HG02943 (cell line): ENCODE measurements at regions not wholly inside any gene's neighbourhood (a gene's known extent, or its start where the extent isn't known, plus 50 kb on each side); places are given as distances from the start of the nearest gene placed in this dataset.
"Not testable (repeated sequence)": the region's sequence is repeated elsewhere in the genome, so short reads cannot be mapped to it uniquely, and the experiment has no call there.

Source experiments
- ATAC-seq: cut with Tn5 transposase; IDR thresholded peaks from one replicate; pipeline ENCODE4 v1.9.1; 2021; ENCODE audit warnings: mild to moderate bottlenecking, low read depth, moderate library complexity; ENCODE audit not compliant: unreplicated experiment

DNA sequence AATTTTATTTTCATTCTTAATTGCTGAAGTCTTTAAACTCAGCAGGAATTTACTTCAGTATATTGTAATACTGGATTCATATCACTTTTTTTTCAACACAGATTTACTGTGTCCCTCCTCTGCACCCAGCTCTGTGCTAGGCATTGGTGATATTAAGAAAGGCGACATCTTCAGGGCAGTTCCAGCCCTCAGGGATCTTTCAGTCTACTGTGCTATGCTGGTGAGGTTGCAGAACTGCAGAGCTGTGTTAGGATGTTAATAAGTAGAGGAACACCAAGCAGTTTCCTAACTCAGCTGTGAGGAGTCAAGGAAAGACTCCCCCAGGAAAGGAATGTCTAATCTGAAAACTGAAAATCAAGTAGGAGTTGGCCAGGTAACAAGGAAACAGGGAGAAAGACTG, 158.2 kb upstream of the NPY start:
- no peak for ATAC-seq

DNA sequence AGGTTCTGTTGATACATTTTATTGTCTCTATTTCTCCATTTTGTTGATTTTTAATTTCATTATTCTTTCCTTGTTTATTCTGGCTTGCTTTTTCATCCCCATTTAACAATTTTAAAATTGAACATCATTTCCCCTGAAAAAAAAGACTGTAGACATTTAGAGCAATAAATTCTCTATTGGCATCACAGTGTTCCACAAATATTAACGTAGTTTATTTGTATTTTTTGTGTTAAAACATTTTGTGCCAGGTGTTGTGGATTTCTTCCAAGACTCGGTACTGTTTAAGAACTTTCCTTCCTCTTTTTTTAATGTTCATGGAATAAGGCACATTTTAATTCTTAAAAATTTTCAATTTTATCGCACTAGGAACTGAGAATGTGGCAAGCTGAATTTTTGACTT, 156.1 kb upstream of the NPY start:
- ATAC-seq, result no peak

DNA sequence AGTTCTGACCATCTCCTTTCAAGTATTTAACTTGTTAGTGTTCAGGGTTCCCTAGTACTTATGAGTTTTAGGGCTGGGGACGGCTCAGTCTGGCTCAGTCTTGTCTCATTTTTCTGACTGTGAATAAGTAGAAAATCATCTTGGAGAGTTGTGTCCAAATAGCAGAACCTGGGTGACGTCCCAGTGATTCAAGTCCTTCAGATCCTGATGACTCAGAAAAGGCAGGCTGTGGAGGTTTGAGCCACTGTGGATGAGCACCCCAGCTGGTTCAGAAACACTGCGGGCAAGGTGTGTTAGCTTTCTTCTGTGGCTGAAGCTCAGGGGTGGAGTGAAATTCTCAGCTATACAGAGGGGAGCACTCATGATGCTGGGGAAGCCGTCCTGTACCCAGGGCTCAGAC, 154.4 kb upstream of the NPY start:
- no peak for ATAC-seq

DNA sequence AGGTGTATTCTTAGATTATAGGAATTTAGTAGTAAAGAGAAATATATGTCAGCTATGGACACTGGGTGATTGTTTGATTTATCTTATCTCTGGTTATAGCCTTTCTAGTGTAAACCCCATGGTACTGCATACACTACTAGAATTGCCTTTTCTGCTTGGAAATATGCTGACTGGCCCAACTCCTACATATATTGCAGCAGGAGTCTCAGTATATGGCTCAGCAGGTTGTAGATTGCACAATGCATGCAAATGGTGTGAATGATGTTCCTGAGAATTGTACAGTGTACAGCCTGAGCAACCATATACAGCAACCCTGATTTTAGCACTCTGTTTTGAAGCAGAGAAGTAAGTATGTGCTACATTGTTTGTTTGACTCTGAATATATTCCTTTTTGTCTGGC, 153.4 kb upstream of the NPY start:
- no peak for ATAC-seq

DNA sequence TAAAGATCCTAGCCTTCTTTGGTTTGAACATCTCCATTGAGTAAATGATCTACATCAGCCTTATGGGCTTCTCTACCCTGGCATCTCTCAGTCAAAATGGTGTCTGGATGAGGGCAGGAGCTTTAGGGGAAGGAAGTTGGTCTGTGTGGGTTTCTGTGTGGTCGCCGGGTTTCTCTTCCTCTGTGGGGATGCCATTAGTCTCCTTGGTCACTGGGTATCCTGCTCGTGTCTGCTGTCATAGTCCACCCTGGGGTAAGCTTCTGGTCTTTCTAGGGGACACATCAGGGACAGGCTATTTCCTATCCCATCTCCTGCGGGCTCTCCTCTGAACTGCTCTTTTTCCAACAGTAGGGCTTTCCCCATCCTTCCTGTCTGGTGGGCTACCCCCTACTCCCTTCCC, 150.3 kb upstream of the NPY start:
- ATAC-seq, result no peak

DNA sequence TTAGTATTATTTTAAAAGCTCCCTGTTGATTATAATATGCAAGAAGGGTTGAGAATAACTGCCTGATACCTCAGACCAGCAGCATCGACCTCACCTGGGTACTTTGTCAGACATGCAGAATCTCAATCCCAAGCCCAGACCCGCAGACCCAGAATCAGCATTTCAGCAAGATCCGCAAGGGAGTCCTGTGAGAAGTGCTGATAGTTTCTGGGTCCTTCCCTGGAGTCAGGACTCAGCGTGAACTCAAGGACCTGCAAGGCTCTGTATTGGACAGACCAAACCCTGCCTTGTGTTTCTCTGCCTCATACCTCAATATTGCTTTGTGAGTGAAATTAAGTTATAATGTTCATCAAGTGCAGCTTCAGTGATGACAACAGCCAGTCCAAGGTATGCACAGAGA, 149.5 kb upstream of the NPY start:
- no peak for ATAC-seq

DNA sequence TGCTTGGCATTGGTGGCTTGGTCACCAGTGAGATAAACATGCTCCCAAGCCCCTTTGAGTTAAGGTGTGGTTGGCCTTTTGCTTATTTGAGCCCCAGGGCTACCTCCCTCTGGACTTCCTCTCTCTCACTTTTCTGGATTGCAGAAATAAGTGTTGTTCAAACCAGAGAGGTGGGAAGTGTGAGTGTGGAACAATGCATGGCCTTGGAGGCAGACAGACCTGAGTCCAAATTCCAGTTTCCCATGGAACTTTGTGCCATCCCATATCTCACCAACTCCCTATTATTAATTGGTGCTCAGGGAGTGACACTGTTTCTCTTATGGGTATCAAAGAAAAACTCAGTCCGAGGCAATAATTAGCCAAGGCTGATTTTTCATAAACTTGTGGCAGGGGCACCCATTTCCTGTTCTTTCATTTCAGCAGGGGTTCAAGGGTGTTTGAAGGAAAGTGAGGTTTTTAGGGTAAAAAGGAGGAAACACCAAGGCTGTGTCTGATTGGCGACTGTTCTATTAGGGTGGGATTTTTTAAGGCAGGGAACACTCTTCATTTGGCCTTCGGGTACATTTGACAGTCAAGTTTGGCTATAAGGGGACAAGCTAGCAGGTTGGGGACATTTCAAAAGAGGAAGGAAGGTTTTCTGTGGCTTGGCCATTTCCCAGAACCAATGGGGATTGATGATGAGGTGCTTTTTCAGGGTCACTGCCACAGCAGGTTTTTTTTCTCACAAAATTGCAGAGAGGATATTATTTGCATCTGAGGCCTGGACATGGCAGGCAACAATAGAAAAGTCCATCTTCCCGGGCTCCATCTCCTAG, 148.8 kb upstream of the NPY start:
- ATAC-seq, result peak; percentile 67

DNA sequence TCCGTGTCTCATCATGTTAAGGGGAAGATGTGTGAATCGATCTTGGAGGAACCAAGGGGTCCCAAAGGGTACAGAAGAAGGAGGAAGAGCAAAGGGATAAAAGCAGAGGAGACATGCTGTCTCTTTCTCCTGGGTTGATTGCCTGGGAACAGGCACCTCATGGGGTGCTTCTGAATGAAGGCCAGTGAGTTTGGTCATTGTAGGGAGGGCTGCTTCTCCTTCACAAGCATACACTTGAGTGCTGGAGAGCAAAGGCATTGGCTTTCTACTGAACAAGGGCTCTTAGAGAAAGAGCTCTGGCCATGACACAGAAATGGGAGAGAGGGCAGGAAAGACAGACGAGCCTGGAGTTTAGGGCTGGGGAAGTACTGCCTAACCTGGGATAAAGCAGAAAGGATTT, 146.7 kb upstream of the NPY start:
- ATAC-seq, result no peak

DNA sequence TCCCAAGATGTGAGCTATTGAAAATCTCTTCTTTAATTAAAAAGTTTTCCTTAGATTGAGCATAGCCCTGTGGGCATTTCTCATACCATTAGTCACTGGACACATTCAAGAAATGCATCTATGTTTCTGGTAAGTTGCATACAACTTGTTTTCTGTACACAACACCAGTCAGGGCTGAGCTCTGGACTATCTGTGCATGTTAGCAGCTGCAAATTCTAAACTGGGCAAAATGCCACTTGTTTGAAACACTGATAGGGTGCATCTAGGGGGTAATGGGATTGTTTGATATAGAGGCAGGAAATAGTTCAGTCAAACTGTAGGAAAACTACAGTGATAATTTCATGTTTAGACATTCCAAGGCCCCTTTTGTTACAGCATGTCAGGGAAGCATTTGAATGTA, 145.6 kb upstream of the NPY start:
- ATAC-seq, result no peak

DNA sequence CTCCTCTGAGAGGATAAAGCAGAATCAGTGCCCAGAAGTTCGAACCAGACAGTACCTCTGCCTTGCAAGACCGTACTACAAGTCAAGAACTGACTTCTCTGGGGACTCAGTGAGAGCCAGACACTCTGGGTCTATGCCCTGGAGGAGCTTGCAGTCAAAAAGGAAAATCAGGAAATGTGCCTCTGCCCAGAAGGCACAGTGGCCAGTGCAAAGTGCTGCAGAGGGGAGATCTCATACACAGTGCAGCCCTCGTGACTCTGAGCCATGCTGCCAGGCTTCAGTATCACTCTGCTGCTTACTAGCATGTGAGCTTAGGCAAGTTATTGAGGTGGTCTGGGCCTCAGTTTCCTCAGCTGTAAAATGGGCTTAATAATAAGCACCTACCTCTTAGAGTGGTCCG, 144.0 kb upstream of the NPY start:
- no peak for ATAC-seq

DNA sequence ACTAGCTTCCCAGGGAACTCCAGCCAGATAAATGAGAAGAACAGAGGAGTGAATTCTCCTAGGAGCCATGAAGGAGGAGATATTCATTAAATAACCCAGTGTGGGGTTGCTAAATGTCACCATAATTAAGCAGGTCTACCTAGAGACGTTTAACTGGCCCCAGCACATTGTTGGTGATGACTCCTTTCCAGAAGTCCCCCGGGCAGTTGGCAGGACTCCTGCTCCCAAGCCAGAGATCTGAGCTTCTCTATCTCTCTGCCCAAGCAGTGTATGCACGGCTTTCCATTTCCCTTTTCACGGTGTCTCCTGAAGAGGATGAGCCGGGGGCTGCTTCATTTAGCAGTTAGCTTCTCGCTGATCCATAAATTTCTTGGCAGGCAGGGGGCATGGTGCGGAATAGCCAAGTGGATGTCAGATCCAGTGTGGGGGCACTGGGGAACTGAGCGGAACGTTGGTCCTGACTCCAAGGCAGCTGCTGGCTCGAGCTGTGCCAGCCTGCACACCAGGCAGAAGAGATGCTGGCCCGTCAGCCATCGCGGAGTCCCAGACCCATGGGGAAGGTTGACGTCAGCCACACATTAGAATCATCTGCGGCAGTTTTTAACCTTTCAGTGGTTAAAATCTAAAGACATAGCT, 142.0 kb upstream of the NPY start:
- no peak for ATAC-seq

DNA sequence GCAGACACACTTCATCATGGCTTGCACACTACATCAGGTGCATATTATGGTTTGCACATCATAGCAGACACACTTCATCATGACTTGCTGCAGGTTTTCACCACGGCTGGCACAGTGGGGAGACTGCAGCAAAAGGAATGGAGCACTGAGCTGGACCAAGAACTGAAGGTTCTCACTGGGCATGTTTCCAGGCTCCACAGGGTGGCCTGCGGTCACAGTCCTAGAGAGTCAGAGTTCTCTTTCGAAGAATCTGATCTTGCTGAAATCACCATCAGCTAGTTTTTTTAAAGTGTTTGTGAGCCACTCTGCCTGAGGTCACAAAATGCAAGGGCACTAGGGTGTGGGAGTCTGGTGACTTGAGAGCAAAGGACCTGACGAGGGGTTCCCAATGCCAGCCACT, 140.4 kb upstream of the NPY start:
- ATAC-seq, result no peak

DNA sequence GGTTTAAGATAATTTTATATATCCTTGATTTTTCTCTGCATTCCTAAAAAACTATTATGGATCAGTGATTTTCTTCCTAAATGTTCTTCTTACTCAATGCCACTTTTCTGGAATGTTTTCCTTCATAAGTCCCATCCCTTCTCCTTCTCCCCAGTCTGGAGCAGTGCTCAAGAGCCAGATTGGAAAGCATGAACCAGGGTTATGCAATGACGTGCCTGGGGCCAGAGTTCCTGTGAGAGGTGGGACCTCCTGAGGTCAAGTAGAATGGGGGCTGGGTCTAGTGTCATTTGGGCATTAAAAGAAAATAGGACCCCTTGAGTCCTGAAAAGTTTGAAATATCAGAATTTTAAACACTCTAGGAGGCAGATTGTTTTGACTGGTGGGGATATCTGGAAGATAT, 132.0 kb upstream of the NPY start:
- ATAC-seq, result no peak

DNA sequence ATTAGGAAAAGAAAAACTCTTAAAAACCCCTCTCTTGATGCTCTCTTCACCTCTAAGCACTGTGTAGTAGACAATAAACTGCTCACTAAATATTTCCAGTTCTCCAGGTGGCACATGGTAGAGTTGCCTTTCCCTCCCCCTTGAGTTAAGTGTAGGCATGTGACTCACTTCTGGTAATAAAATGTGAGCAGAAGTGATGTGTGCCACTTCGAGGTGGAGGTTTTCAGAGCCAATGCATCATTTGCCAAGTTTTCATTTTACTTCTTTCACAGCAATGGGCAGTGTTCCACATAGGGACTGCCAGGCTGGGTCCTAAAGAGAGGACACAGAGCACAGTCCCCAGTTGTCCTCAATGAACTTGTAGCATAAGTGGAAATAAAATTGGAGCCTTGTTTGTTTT, 131.6 kb upstream of the NPY start:
- no peak for ATAC-seq

DNA sequence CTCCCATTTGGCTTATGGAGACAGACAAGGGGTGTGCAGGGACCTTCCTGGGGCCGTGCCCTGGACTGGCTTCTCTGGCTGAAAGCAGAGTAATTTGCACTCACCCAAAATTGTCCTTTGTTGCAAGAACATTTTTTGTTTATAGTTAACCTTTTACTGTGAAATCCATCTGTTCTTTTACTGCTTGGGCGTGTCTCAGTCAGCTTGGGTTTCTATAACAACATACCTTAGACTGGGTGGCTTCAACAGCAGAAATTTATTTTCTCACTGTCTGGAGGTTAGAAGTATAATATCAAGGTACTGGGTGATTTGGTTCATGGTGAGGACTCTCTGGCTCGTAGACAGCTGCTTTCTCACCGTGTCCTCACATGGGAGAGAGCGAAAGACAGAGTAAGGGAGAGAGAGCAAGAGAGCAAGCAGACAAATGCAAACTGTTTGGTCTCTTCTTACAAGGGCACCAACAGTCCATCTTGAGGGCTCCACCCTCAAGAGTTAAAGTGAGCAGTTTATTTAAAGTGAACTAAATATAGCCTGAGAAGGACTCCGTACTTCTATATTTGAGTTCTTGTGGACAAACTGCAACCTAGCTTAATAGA, 131.0 kb upstream of the NPY start:
- ATAC-seq, result no peak

DNA sequence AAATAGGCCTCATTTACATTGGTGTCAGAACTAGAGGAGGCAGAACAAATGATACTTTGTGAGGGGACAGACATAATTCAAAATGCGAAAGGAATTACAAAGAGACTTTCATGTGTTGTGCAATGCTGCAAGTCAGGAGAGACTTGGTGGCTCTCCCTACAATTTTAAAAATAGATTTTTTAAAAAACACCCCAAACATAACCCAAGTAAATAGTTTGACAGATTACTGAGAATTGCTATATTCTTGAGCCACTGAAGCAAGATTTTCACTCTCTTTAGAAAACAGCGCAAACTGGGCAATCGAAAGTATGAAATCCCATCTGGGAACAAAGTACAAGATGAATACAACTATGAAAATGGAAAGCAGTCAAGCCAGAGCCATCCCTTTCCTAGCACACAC, 126.3 kb upstream of the NPY start:
- ATAC-seq, result no peak

DNA sequence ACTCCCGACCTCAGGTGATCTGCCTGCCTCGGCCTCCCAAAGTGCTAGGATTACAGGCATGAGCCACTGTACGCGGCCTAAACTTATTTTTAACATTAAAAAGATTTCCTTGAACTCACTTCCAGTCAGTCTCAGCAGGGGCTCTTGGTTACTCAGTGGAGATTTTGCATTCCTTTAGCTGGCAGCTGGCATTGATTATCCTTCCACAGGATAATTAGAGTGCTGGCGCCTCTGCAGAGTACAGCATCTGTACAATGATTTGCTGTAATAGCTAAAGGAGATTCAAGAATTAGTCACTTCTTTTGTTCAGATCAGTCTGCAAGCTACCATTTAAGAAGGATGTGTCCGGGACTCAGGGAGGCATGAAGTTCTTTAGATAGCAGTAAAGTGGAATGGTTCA, 125.0 kb upstream of the NPY start:
- ATAC-seq, result no peak

DNA sequence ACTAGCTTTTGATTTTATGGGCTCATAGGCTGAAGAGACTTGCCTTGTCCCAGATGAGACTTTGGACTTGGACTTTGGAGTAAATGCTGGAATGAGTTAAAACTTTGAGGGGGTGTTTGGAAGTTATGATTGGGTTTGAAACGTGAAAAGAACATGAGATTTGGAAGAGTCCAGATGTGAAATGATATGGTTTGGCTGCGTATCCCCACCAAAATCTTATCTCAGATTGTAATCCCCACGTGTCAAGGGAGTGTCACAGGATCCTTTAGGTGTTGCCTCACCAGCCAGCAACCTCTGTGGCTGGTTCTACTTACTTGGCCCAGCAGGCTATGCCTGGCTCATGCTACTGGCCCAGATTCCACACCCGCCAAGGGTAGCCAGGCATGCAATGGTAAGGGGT, 119.6 kb upstream of the NPY start:
- no peak for ATAC-seq

DNA sequence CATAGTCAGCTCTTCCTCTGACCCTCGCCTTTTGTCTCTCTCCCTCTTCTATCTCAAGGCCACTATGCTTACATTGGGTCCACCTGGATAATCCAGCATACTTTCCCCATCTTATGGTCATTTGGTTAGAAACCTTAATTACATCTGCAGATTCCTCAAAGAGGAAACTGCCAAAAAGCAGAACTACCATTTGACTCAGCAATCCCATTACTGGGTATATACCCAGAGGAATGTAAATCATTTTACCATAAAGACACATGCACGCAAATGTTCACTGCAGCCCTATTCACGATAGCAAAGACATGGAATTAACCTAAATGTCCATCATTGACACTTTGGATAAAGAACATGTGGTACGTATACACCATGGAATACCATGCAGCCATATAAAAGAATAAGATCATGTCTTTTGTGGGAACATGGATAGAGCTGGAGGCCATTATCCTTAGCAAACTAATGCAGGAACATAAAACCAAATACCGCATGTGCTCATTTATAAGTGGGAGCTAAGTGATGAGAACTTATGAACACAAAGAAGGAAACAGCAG, 114.8 kb upstream of the NPY start:
- no peak for ATAC-seq

DNA sequence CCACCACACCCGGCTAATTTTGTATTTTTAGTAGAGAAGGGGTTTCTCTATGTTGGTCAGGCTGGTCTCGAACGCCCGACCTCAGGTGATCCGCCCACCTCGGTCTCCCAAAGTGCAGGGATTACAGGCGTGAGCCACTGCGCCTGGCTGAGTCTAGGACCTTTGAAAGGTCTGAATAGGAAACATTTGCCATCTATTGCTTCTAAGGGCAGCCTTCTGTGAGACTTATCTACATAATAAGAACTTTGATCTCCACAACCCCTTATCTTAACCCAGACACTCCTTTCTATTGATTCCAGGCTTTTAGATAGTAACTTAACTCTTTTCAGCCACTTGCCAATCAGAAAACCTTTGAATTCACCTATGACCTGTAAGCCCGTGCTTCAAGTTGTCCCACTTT, 112.0 kb upstream of the NPY start:
- not testable (repeated sequence) for ATAC-seq

DNA sequence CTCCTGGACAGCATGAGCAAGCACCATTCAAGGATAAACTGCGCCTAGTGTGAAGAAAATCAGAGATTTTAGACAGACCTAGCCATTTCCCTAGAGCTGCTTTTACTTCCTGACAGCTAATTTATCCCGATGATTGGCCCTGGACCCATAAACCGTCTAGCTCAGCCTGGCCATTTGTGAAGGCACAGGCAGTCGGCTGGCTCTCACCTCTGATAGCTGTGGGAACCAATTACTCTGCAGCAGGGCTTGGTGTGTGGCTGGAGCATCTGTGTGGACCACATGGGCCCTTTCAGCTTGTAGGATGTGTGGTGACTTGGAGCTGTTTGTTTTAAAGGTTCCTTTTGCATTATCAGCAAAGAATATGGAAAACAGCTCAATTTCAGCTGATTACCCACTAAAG, 111.1 kb upstream of the NPY start:
- ATAC-seq, result no peak

DNA sequence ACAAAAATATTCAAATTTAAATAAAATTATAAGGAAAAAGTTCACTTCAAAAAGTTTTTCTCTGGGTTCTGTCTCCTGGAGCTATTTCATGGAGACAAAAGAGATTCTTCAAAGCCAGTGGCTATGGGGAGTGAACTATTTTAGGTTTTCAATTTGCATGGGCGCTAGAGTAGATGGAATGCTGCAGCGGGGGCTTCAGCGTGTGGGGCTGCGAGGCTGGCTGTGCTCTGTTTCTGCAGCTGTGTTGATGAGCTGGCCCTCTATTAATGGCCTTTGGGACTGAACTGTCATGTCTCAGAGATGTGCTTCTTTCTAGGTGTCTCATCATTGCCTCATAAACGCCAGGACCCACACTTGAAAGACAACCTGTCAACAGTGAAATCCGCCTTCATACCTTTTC, 108.4 kb upstream of the NPY start:
- no peak for ATAC-seq
